ENCODE measurements at regions not wholly inside any gene's neighbourhood (a gene's known extent, or its start where the extent isn't known, plus 50 kb on each side); places are given as distances from the start of the nearest gene placed in this dataset.

DNA sequence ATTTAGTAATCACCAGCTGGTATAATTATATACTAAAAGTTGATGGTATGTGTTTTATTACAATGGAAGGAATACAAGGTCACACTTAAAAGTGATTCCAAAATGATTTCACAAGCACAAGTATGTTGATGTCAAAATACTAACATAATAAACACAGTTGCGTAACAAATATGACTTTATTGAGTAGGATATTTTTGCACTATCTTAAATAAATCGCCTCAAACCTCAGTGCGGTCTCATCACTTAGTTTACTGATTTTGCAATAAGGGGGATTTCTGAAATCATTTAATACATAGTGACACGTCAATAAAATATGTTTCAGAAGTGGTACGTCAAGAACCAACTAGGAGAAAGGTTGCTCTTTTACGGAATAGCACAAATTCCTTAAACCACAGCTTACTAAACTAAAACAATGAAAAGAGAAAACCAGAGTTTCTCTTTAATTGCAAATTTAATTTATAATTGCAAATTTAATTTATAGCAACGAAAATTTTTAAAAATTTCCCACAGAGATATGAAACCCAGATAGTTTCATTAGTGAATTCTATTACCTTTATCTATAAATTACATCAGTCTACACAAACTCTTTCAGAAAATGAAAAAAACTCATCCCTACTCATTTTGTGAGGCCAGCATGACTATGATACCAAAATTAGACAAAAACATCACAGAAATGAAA is 304.0 kb upstream of the REG3G start:
- in situ Hi-C loops (cut with HindIII; ENCODE audit: extremely low pct_ligation_motif_present, low pct_unique_long_range_greater_than_20kb) (no loop called here), intact Hi-C loops (cut with micrococcal nuclease; ENCODE audit: unreplicated experiment) (no loop called here)
- TF ChIP-seq CEBPB (IDR thresholded peaks at IDR 0.05; ENCODE audit: borderline replicate concordance, low read depth, low read length) (peak; percentile 75), ONECUT2 (CRISPR knock-in tag; IDR thresholded peaks at IDR 0.05) (no peak)
- no peak overlapping the region for H3K27ac ChIP-seq (ENCODE audit: extremely low read length, insufficient read depth, low read length)
- H3K79me2 ChIP-seq (ENCODE audit: insufficient read depth, low read length), result no peaks in the 10 kb centered on the region
- H3K9ac ChIP-seq (ENCODE audit: insufficient read depth, low read depth, low read length), result no peak overlapping the region
- no peak overlapping the region for H3K4me2 ChIP-seq (ENCODE audit: low read depth, low read length)
- no peaks in the 10 kb centered on the region for H3K27me3 ChIP-seq (ENCODE audit: control insufficient read depth in 1 of 2, insufficient read depth in 2 of 2, low read length in 2 of 2)
- no peaks in the 10 kb centered on the region for H3K4me1 ChIP-seq (ENCODE audit: insufficient read depth, low read length)
- H3K4me3 ChIP-seq (replicated peaks in 1 of 3; ENCODE audit: insufficient read depth in 1 of 3, low read depth in 2 of 3, low read length in 3 of 3), result no peak overlapping the region
- H3K36me3 ChIP-seq (replicated peaks in 1 of 2; ENCODE audit: control insufficient read depth in 1 of 2, insufficient read depth in 2 of 2, low read length in 2 of 2), result no peaks in the 10 kb centered on the region
- ATAC-seq (no peak), DNase-seq (ENCODE audit: low spot score) (no peak), FAIRE-seq (no peak)
- ChIA-PET CTCF (ENCODE audit: low intra/inter-chr PET ratio, low total read pairs) (no interaction called here), POLR2A (no interaction called here)
- WGBS (ENCODE audit: low lambda C conversion rate), result 28% methylated on average over 7 of the region's 7 CpGs
- no TSS peak for BruUV-seq (replicated peaks)
- H3K9me3 ChIP-seq (ENCODE audit: low read length), result no peaks in the 10 kb centered on the region
- H4K20me1 ChIP-seq (ENCODE audit: insufficient read depth, low read length), result no peaks in the 10 kb centered on the region
- H2AFZ ChIP-seq (ENCODE audit: low read length), result no peak overlapping the region

- no peak overlapping the region for H2AFZ ChIP-seq (ENCODE audit: low read length)
- WGBS (ENCODE audit: low lambda C conversion rate), result 3% methylated on average over 3 of the region's 3 CpGs
- no peak overlapping the region for H3K4me3 ChIP-seq (replicated peaks in 1 of 3; ENCODE audit: insufficient read depth in 1 of 3, low read depth in 2 of 3, low read length in 3 of 3)
- H3K9me3 ChIP-seq (ENCODE audit: low read length), result no peaks in the 10 kb centered on the region
- H3K27me3 ChIP-seq (ENCODE audit: control insufficient read depth in 1 of 2, insufficient read depth in 2 of 2, low read length in 2 of 2), result no peaks in the 10 kb centered on the region
- H3K27ac ChIP-seq (ENCODE audit: extremely low read length, insufficient read depth, low read length), result no peak overlapping the region
- BruUV-seq (replicated peaks), result no TSS peak
- ChIA-PET POLR2A (no interaction called here), CTCF (ENCODE audit: low intra/inter-chr PET ratio, low total read pairs) (no interaction called here)
- TF ChIP-seq IKZF4 (CRISPR knock-in tag; IDR thresholded peaks at IDR 0.05; ENCODE audit: borderline replicate concordance, low read depth, not compliant biosample characterization), result no peak
- TF ChIP-seq ZNF737 (CRISPR knock-in tag; IDR thresholded peaks at IDR 0.05; ENCODE audit: borderline replicate concordance), result no peak
- TF ChIP-seq MXI1 (IDR thresholded peaks at IDR 0.05; ENCODE audit: borderline replicate concordance, low read depth, low read length), result no peak
- no peak for TF ChIP-seq ZNF563 (CRISPR knock-in tag; IDR thresholded peaks at IDR 0.05)
- H3K4me1 ChIP-seq (ENCODE audit: insufficient read depth, low read length), result no peaks in the 10 kb centered on the region
- no peak overlapping the region for H3K9ac ChIP-seq (ENCODE audit: insufficient read depth, low read depth, low read length)
- intact Hi-C loops (cut with micrococcal nuclease; ENCODE audit: unreplicated experiment) (no loop called here), in situ Hi-C loops (cut with HindIII; ENCODE audit: extremely low pct_ligation_motif_present, low pct_unique_long_range_greater_than_20kb) (no loop called here)
- DNase-seq (ENCODE audit: low spot score), result no peak
- ATAC-seq, result no peak
- no peaks in the 10 kb centered on the region for H3K79me2 ChIP-seq (ENCODE audit: insufficient read depth, low read length)
- H3K36me3 ChIP-seq (replicated peaks in 1 of 2; ENCODE audit: control insufficient read depth in 1 of 2, insufficient read depth in 2 of 2, low read length in 2 of 2), result no peaks in the 10 kb centered on the region
- no peak overlapping the region for H3K4me2 ChIP-seq (ENCODE audit: low read depth, low read length)
- H4K20me1 ChIP-seq (ENCODE audit: insufficient read depth, low read length), result no peaks in the 10 kb centered on the region
- FAIRE-seq, result no peak
These were observed 291.3 kb upstream of the REG3G start for GRCh38 chr2:78734221-78734620.

Measured in HepG2 (cell line).